Mucosa of descending colon (tissue), 3 donors: ENCODE measurements at regions not wholly inside any gene's neighbourhood (a gene's known extent, or its start where the extent isn't known, plus 50 kb on each side); places are given as distances from the start of the nearest gene placed in this dataset.

Experiments used
- ATAC-seq: fragments of 200-7000 bp; cut with Tn5 transposase; one replicate; pipeline ENCODE4 v1.9.1; 2020; ENCODE audit warnings: mild to moderate bottlenecking, moderate library complexity
- DNase-seq, 3 donors: peaks; one replicate each; pipeline ENCODE4 v3.0.0-alpha.2; 2020
- H3K36me3 ChIP-seq: fragments of 200-600 bp; one replicate; pipeline ENCODE4 v1.8.0; 2021; ENCODE audit warnings: low read depth, mild to moderate bottlenecking
- H3K4me1 ChIP-seq: fragments of 200-600 bp; one replicate; pipeline ENCODE4 v1.8.0; 2021; ENCODE audit warnings: low read depth, mild to moderate bottlenecking
- H3K4me3 ChIP-seq: fragments of 200-600 bp; one replicate; pipeline ENCODE4 v1.8.0; 2021; ENCODE audit warnings: mild to moderate bottlenecking
- H3K9me3 ChIP-seq: fragments of 200-600 bp; one replicate; pipeline ENCODE4 v1.8.0; 2021; ENCODE audit warnings: mild to moderate bottlenecking
- CTCF ChIP-seq: fragments of 200-600 bp; IDR thresholded peaks from one replicate; pipeline ENCODE4 v1.8.0; 2022; ENCODE audit warnings: antibody characterized with exemption, mild to moderate bottlenecking
- intact Hi-C, 2 donors: fragments of 100-400 bp; cut with DNase I in 1 of 2; cut with micrococcal nuclease in 1 of 2; formaldehyde crosslinking; loops; one replicate each; pipeline versions ENCODE4 v1.11.0 to v1.11.1; 2022; cut with DNase I, micrococcal nuclease
- donor health status: DM: no; HTN: no; CAD: no; lungs with moderate emphysema.
- donor health status: DM: no; HTN: no; CAD: no.
- donor health status: DM: no; HTN: yes; CAD: no.

- peak; percentile 73 for ATAC-seq
Observed at GRCh38 chr2:67571785-67572718, 174.9 kb downstream of the ETAA1 start.

GRCh38 chr2:67572721-67573435 is 175.7 kb downstream of the ETAA1 start:
- intact Hi-C loops: no loop called here
- H3K9me3 ChIP-seq: no peaks in the 10 kb centered on the region
- ATAC-seq: peak; percentile 90

More at GRCh38 chr2:67571785-67572718, 174.9 kb downstream of the ETAA1 start:
- H3K36me3 ChIP-seq: no peaks in the 10 kb centered on the region
- H3K9me3 ChIP-seq: no peaks in the 10 kb centered on the region
- no peak for DNase-seq
- intact Hi-C loops: no loop called here
- TF ChIP-seq CTCF: no peak
- no peak overlapping the region for H3K4me3 ChIP-seq
- H3K4me1 ChIP-seq: peaks cover 14% of the 10 kb centered on the region

GRCh38 chr2:67574230-67574629 is 177.1 kb downstream of the ETAA1 start:
- Histone ChIP-seq H3K4me3 (no peak overlapping the region), H3K9me3 (no peaks in the 10 kb centered on the region), H3K4me1 (peaks cover 14% of the 10 kb centered on the region), H3K36me3 (no peaks in the 10 kb centered on the region)
- DNase-seq (no peak), ATAC-seq (no peak)
- TF ChIP-seq CTCF: no peak
- intact Hi-C loops: no loop called here

More at GRCh38 chr2:67572721-67573435, 175.7 kb downstream of the ETAA1 start:
- H3K4me1 ChIP-seq: peaks cover 14% of the 10 kb centered on the region
- peak in 2 of 3 donors; percentile 32 to 33 for DNase-seq
- H3K36me3 ChIP-seq: no peaks in the 10 kb centered on the region
- no peak for TF ChIP-seq CTCF
- H3K4me3 ChIP-seq: no peak overlapping the region

- ATAC-seq: no peak
- intact Hi-C loops: no loop called here
Observed at GRCh38 chr2:67576226-67576625, 179.1 kb downstream of the ETAA1 start.

GRCh38 chr2:67576991-67577390 is 179.9 kb downstream of the ETAA1 start:
- intact Hi-C loops: no loop called here
- no peaks in the 10 kb centered on the region for H3K36me3 ChIP-seq
- H3K4me1 ChIP-seq: peaks cover 14% of the 10 kb centered on the region
- DNase-seq (no peak), ATAC-seq (no peak)
- no peaks in the 10 kb centered on the region for H3K9me3 ChIP-seq
- TF ChIP-seq CTCF: no peak
- no peak overlapping the region for H3K4me3 ChIP-seq

More at GRCh38 chr2:67576226-67576625, 179.1 kb downstream of the ETAA1 start:
- no peak overlapping the region for H3K4me3 ChIP-seq
- peaks cover 14% of the 10 kb centered on the region for H3K4me1 ChIP-seq
- no peak for DNase-seq
- TF ChIP-seq CTCF: no peak
- no peaks in the 10 kb centered on the region for H3K36me3 ChIP-seq
- no peaks in the 10 kb centered on the region for H3K9me3 ChIP-seq
